IMR-90 (cell line): ENCODE measurements at regions not wholly inside any gene's neighbourhood (a gene's known extent, or its start where the extent isn't known, plus 50 kb on each side); places are given as distances from the start of the nearest gene placed in this dataset.

Experiments used
- ATAC-seq: fragments of 200-7000 bp; cut with Tn5 transposase; 2 replicates; pipeline ENCODE4 v1.9.1; 2020; ENCODE audit warnings: low read depth, mild to moderate bottlenecking, moderate library complexity
- BruUV-seq: library from RNA; stranded (reverse); fragments of 400-500 nt; replicated peaks from 2 replicates; lab custom pipeline; 2021; lab: Mats Ljungman, UMichigan
- CTCF ChIA-PET: fragments of 300-600 bp; formaldehyde crosslinking; extraction: SDS; loops from one replicate; lab custom pipeline; 2021; ENCODE audit warnings: antibody characterized with exemption; lab: Yijun Ruan, JAX
- POLR2A ChIA-PET: fragments of 300-600 bp; sonication (Branson Sonifier 250); formaldehyde crosslinking; loops from one replicate; lab custom pipeline; 2022; ENCODE audit warnings: antibody characterized with exemption; ENCODE audit not compliant: unreplicated experiment; lab: Charles Lee
- DNase-seq: peaks from one replicate; pipeline ENCODE4 v3.0.0; 2013
- H2AFZ ChIP-seq: replicated peaks from 2 replicates; pipeline ENCODE3; 2013; ENCODE audit warnings: low read length, mild to moderate bottlenecking; ENCODE audit not compliant: poor library complexity
- H2AK5ac ChIP-seq: 2 replicates; pipeline ENCODE4 v1.6.1; 2013; ENCODE audit warnings: low read depth, low read length, inconsistent platforms
- H2AK9ac ChIP-seq: replicated peaks from 2 replicates; pipeline ENCODE3; 2013; ENCODE audit warnings: mild to moderate bottlenecking, low read depth, low read length, moderate library complexity; ENCODE audit not compliant: poor library complexity
- H2BK120ac ChIP-seq: 2 replicates; pipeline ENCODE4 v1.6.1; 2013; ENCODE audit warnings: low read depth, low read length, inconsistent platforms
- H2BK15ac ChIP-seq: 3 replicates; pipeline ENCODE4 v1.6.1; 2013; ENCODE audit warnings: low read depth, low read length, inconsistent platforms
- H2BK20ac ChIP-seq: 2 replicates; pipeline ENCODE4 v1.6.1; 2013; ENCODE audit warnings: low read depth, mild to moderate bottlenecking, inconsistent platforms, low read length, moderate library complexity
- H2BK5ac ChIP-seq: 2 replicates; pipeline ENCODE4 v1.6.1; 2013; ENCODE audit warnings: mild to moderate bottlenecking, low read depth, low read length, inconsistent platforms; ENCODE audit not compliant: poor library complexity, severe bottlenecking
- H3K14ac ChIP-seq: replicated peaks from 2 replicates; pipeline ENCODE4 v1.6.1; 2013; ENCODE audit warnings: low read depth, low read length, inconsistent platforms
- H3K18ac ChIP-seq: 2 replicates; pipeline ENCODE4 v1.6.1; 2013; ENCODE audit warnings: low read depth, low read length, control low read depth
- H3K23ac ChIP-seq: 2 replicates; pipeline ENCODE4 v1.6.1; 2013; ENCODE audit warnings: low read depth, low read length, inconsistent platforms
- H3K27ac ChIP-seq: 2 replicates; pipeline ENCODE4 v1.5.1; 2013; ENCODE audit warnings: mild to moderate bottlenecking, control low read depth, low read length; ENCODE audit not compliant: insufficient read depth
- H3K27me3 ChIP-seq: 2 replicates; pipeline ENCODE4 v1.6.1; 2013; ENCODE audit warnings: low read length; ENCODE audit not compliant: control insufficient read depth, insufficient read depth
- H3K36me3 ChIP-seq: 2 replicates; pipeline ENCODE4 v1.6.1; 2013; ENCODE audit warnings: low read length, mixed read lengths; ENCODE audit not compliant: control insufficient read depth, insufficient read depth
- H3K4ac ChIP-seq: 2 replicates; pipeline ENCODE4 v1.6.1; 2013; ENCODE audit warnings: low read depth, low read length, inconsistent platforms
- H3K4me1 ChIP-seq: 2 replicates; pipeline ENCODE4 v1.6.1; 2013; ENCODE audit warnings: low read length, mixed read lengths; ENCODE audit not compliant: control insufficient read depth, insufficient read depth
- H3K4me2 ChIP-seq: 2 replicates; pipeline ENCODE4 v1.6.1; 2013; ENCODE audit warnings: low read depth, mild to moderate bottlenecking, control low read depth, low read length, moderate library complexity
- H3K4me3 ChIP-seq: 2 replicates; pipeline ENCODE4 v1.5.1; 2013; ENCODE audit warnings: low read depth, mild to moderate bottlenecking, control low read depth, low read length, moderate library complexity; ENCODE audit not compliant: insufficient read depth
- H3K56ac ChIP-seq: 2 replicates; pipeline ENCODE4 v1.6.1; 2013; ENCODE audit warnings: low read length, inconsistent platforms; ENCODE audit not compliant: insufficient read depth; ENCODE audit errors: extremely low read depth
- H3K79me1 ChIP-seq, 2 experiments: 2 replicates each; pipeline ENCODE4 v1.6.1; 2013; ENCODE audit warnings: low read length in 2 of 2, inconsistent platforms in 1 of 2, low read depth in 1 of 2
- H3K9ac ChIP-seq: 2 replicates; pipeline ENCODE4 v1.6.1; 2013; ENCODE audit warnings: low read depth, low read length, control low read depth
- H3K9me1 ChIP-seq: 2 replicates; pipeline ENCODE4 v1.6.1; 2013; ENCODE audit warnings: low read length, inconsistent platforms; ENCODE audit not compliant: insufficient read depth
- H3K9me3 ChIP-seq: 2 replicates; pipeline ENCODE4 v1.6.1; 2013; ENCODE audit warnings: low read length; ENCODE audit not compliant: control insufficient read depth, insufficient read depth
- H4K20me1 ChIP-seq: 2 replicates; pipeline ENCODE4 v1.6.1; 2013; ENCODE audit warnings: low read length, inconsistent platforms; ENCODE audit not compliant: insufficient read depth
- H4K5ac ChIP-seq: 2 replicates; pipeline ENCODE4 v1.6.1; 2013; ENCODE audit warnings: mild to moderate bottlenecking, low read depth, low read length, control low read depth
- H4K8ac ChIP-seq, 2 experiments: 2 replicates each; pipeline ENCODE4 v1.6.1; 2013; ENCODE audit warnings: low read depth in 2 of 2, low read length in 2 of 2, control low read depth in 1 of 2, inconsistent platforms in 1 of 2
- H4K91ac ChIP-seq: 2 replicates; pipeline ENCODE4 v1.6.1; 2013; ENCODE audit warnings: low read depth, low read length, inconsistent platforms; ENCODE audit not compliant: insufficient read depth
- BHLHE40 ChIP-seq: fragments of 150-350 bp; IDR thresholded peaks from 2 replicates; pipeline ENCODE4 v1.6.1; 2016; ENCODE audit warnings: mild to moderate bottlenecking, low read depth, low read length
- CEBPB ChIP-seq: IDR thresholded peaks from 2 replicates; pipeline ENCODE4 v1.6.1; 2012; ENCODE audit warnings: low read depth, low read length, improper control_type of control experiment
- CHD1 ChIP-seq: IDR thresholded peaks from 2 replicates; pipeline ENCODE4 v1.6.1; 2012; ENCODE audit warnings: low read depth, low read length, improper control_type of control experiment
- CTCF ChIP-seq: conservative IDR thresholded peaks from 2 replicates; pipeline ENCODE4 v1.5.1; 2012; ENCODE audit warnings: mild to moderate bottlenecking, low read depth, low read length, improper control_type of control experiment
- ELK1 ChIP-seq: fragments of 150-350 bp; IDR thresholded peaks from 2 replicates; pipeline ENCODE4 v1.6.1; 2016; ENCODE audit warnings: low read depth, mild to moderate bottlenecking, low read length, moderate library complexity, borderline replicate concordance
- FOS ChIP-seq: fragments of 150-350 bp; IDR thresholded peaks from 2 replicates; pipeline ENCODE4 v1.6.1; 2016; ENCODE audit warnings: low read depth, low read length
- MAFK ChIP-seq: IDR thresholded peaks from 2 replicates; pipeline ENCODE4 v1.6.1; 2012; ENCODE audit warnings: low read depth, low read length, improper control_type of control experiment
- MAZ ChIP-seq: IDR thresholded peaks from 2 replicates; pipeline ENCODE4 v1.6.1; 2012; ENCODE audit warnings: low read depth, mild to moderate bottlenecking, low read length, improper control_type of control experiment, moderate library complexity, borderline replicate concordance
- MXI1 ChIP-seq: IDR thresholded peaks from 2 replicates; pipeline ENCODE4 v1.6.1; 2012; ENCODE audit warnings: low read depth, mild to moderate bottlenecking, low read length, moderate library complexity, borderline replicate concordance
- POLR2A ChIP-seq: IDR thresholded peaks from 2 replicates; pipeline ENCODE4 v1.6.1; 2012; ENCODE audit warnings: mild to moderate bottlenecking, low read depth, low read length
- RAD21 ChIP-seq: IDR thresholded peaks from 2 replicates; pipeline ENCODE4 v1.6.1; 2012; ENCODE audit warnings: low read length, improper control_type of control experiment
- RCOR1 ChIP-seq: IDR thresholded peaks from 2 replicates; pipeline ENCODE4 v1.6.1; 2012; ENCODE audit warnings: mild to moderate bottlenecking, low read length, improper control_type of control experiment; ENCODE audit not compliant: insufficient replicate concordance
- RFX5 ChIP-seq: IDR thresholded peaks from 2 replicates; pipeline ENCODE4 v1.8.0; 2012; ENCODE audit warnings: low read depth, mild to moderate bottlenecking, low read length, moderate library complexity
- SMC3 ChIP-seq: fragments of 150-350 bp; IDR thresholded peaks from 2 replicates; pipeline ENCODE4 v1.6.1; 2016; ENCODE audit warnings: low read depth, mild to moderate bottlenecking, antibody characterized with exemption, low read length, moderate library complexity
- USF2 ChIP-seq: fragments of 150-350 bp; IDR thresholded peaks from 2 replicates; pipeline ENCODE4 v1.6.1; 2017; ENCODE audit warnings: mild to moderate bottlenecking, antibody characterized with exemption, low read length, low read depth
- WGBS, 2 experiments: methylation state at CpG; one replicate each; pipeline versions ENCODE4 v1.1.5 to v1.1.7; 2013; ENCODE audit warnings: missing lambda C conversion rate in 2 of 2; ENCODE audit not compliant: insufficient read length in 1 of 2; ENCODE audit errors: extremely low coverage in 2 of 2; 5-methylcytosine and 5-hydroxymethylcytosine counted together
- dilution Hi-C: fragments of 300-500 bp; cut with HindIII; formaldehyde crosslinking; loops from one replicate; pipeline ENCODE4 v1.14.3; 2018; ENCODE audit warnings: low sequenced_read_pairs; ENCODE audit not compliant: unreplicated experiment
- in situ Hi-C: fragments of 300-500 bp; cut with MboI; formaldehyde crosslinking; loops from 3 replicates; pipeline ENCODE4 v1.14.3; 2019; ENCODE audit warnings: low sequenced_read_pairs, inconsistent platforms, mixed read lengths
- intact Hi-C: fragments of 100-400 bp; cut with micrococcal nuclease; formaldehyde crosslinking; loops from 2 replicates; pipeline ENCODE4 v1.10.0; 2022

GRCh38 chr5:2289380-2289779, 406.7 kb upstream of the IRX4 start:
- Histone ChIP-seq H4K8ac (no peak overlapping the region), H3K23ac (no peak overlapping the region), H3K56ac (no peak overlapping the region), H4K20me1 (no peaks in the 10 kb centered on the region), H4K5ac (no peak overlapping the region), H3K4me1 (no peaks in the 10 kb centered on the region), H3K4me2 (no peak overlapping the region), H2AFZ (no peak overlapping the region), H3K27ac (no peak overlapping the region), H3K18ac (no peak overlapping the region), H2AK9ac (no peak overlapping the region), H3K4me3 (no peak overlapping the region), H3K9me3 (peaks cover 42% of the 10 kb centered on the region), H2BK15ac (no peak overlapping the region), H2AK5ac (no peak overlapping the region), H3K14ac (no peak overlapping the region), H3K79me1 (no peaks in the 10 kb centered on the region), H3K27me3 (no peaks in the 10 kb centered on the region), H2BK5ac (no peak overlapping the region), H4K91ac (no peak overlapping the region), H3K9me1 (no peaks in the 10 kb centered on the region), H2BK120ac (no peak overlapping the region), H3K9ac (no peak overlapping the region), H2BK20ac (no peak overlapping the region), H3K36me3 (no peaks in the 10 kb centered on the region), H3K4ac (no peak overlapping the region)
- in situ Hi-C loops (no loop called here), intact Hi-C loops (no loop called here), dilution Hi-C loops (no loop called here)
- ATAC-seq (no peak), DNase-seq (no peak)
- ChIA-PET POLR2A (no interaction called here), CTCF (no interaction called here)
- TF ChIP-seq POLR2A, result no peak
- TF ChIP-seq MAZ, result no peak
- TF ChIP-seq SMC3, result no peak
- TF ChIP-seq CHD1, result no peak
- no peak for TF ChIP-seq MAFK
- no peak for TF ChIP-seq RAD21
- TF ChIP-seq FOS, result no peak
- TF ChIP-seq BHLHE40, result no peak
- TF ChIP-seq CEBPB, result no peak
- no peak for TF ChIP-seq MXI1
- TF ChIP-seq USF2, result no peak
- TF ChIP-seq CTCF, result no peak
- no peak for TF ChIP-seq ELK1
- TF ChIP-seq RFX5, result no peak
- TF ChIP-seq RCOR1, result no peak
- 90% methylated on average over 2 of the region's 8 CpGs; no CpG with 5 or more reads in 1 of the 2 experiments for WGBS, 2 experiments
- no TSS peak for BruUV-seq
